HCT116 (cell line): ENCODE measurements at regions not wholly inside any gene's neighbourhood (a gene's known extent, or its start where the extent isn't known, plus 50 kb on each side); places are given as distances from the start of the nearest gene placed in this dataset.

Experiments
- CTCF ChIP-seq, 3 experiments: fragments of 200-600 bp in 1 of 3; sonication (generic) in 1 of 3; IDR thresholded peaks in 2 of 3; conservative IDR thresholded peaks in 1 of 3; 2 replicates each; pipeline ENCODE4 v1.5.1; 2012 to 2017; ENCODE audit warnings: low read depth in 2 of 3, low read length in 2 of 3, antibody characterized with exemption in 1 of 3, borderline replicate concordance in 1 of 3, control low read depth in 1 of 3, mild to moderate bottlenecking in 1 of 3, mixed read lengths in 1 of 3, mixed run types in 1 of 3, moderate library complexity in 1 of 3; ENCODE audit not compliant: insufficient read depth in 1 of 3
- ELF1 ChIP-seq: IDR thresholded peaks from 2 replicates; pipeline ENCODE4 v1.6.1; 2012; ENCODE audit warnings: low read depth, borderline replicate concordance
- EZH2 ChIP-seq: fragments of 200-600 bp; sonication (generic); IDR thresholded peaks from 2 replicates; pipeline ENCODE4 v1.6.1; 2017; ENCODE audit warnings: antibody characterized with exemption, mixed run types
- MAX ChIP-seq: IDR thresholded peaks from 2 replicates; pipeline ENCODE4 v1.6.1; 2012

- TF ChIP-seq ELF1 (no peak), CTCF (IDR thresholded peaks at IDR 0.05 in 2 of 3, conservative IDR thresholded peaks at IDR 0.05 in 1 of 3; ENCODE audit: borderline replicate concordance in 1 of 3, insufficient read depth in 1 of 3, low read depth in 2 of 3, low read length in 2 of 3) (no peak), MAX (no peak), EZH2 (no peak)
These were observed 792.5 kb upstream of the FANCL start for GRCh38 chr2:59033661-59034060.
